DOHH2 (cell line): ENCODE measurements at regions not wholly inside any gene's neighbourhood (a gene's known extent, or its start where the extent isn't known, plus 50 kb on each side); places are given as distances from the start of the nearest gene placed in this dataset.

Source experiments
- H3F3A ChIP-seq: fragments of 200-600 bp; sonication (generic), shearing (Covaris generic); 2 replicates; pipeline ENCODE4 v1.6.0; 2016; ENCODE audit warnings: antibody characterized with exemption, mild to moderate bottlenecking; ENCODE audit not compliant: control insufficient read depth, insufficient read depth
- H3K27ac ChIP-seq: fragments of 200-600 bp; sonication (generic); 2 replicates; pipeline ENCODE4 v1.5.1; 2014; ENCODE audit warnings: low read depth, mild to moderate bottlenecking, low read length, moderate library complexity
- H3K27me3 ChIP-seq: fragments of 200-600 bp; sonication (generic); 2 replicates; pipeline ENCODE4 v1.6.1; 2014; ENCODE audit warnings: mild to moderate bottlenecking, low read length, mixed read lengths; ENCODE audit not compliant: control insufficient read depth
- H3K36me3 ChIP-seq: fragments of 200-600 bp; sonication (generic); 2 replicates; pipeline ENCODE4 v1.6.1; 2014; ENCODE audit warnings: mild to moderate bottlenecking, low read length, moderate library complexity, mixed read lengths; ENCODE audit not compliant: control insufficient read depth
- H3K4me1 ChIP-seq: fragments of 200-600 bp; sonication (generic); 2 replicates; pipeline ENCODE4 v1.6.1; 2014; ENCODE audit warnings: mild to moderate bottlenecking, low read length, mixed read lengths; ENCODE audit not compliant: control insufficient read depth
- H3K4me2 ChIP-seq: fragments of 200-600 bp; sonication (generic); 2 replicates; pipeline ENCODE4 v1.6.0; 2014; ENCODE audit warnings: mild to moderate bottlenecking, low read length, moderate library complexity
- H3K4me3 ChIP-seq: fragments of 200-600 bp; sonication (generic); 2 replicates; pipeline ENCODE4 v1.5.1; 2014; ENCODE audit warnings: mild to moderate bottlenecking, low read length, mixed read lengths
- H3K79me2 ChIP-seq: fragments of 200-600 bp; sonication (generic); 2 replicates; pipeline ENCODE4 v1.6.1; 2014; ENCODE audit warnings: mild to moderate bottlenecking, low read length, mixed read lengths; ENCODE audit not compliant: control insufficient read depth
- H3K9me2 ChIP-seq: fragments of 200-600 bp; sonication (generic); replicated peaks from 2 replicates; pipeline ENCODE4 v1.6.1; 2014; ENCODE audit warnings: mild to moderate bottlenecking, low read length, mixed read lengths; ENCODE audit not compliant: control insufficient read depth
- H3K9me3 ChIP-seq: fragments of 200-600 bp; sonication (generic); 2 replicates; pipeline ENCODE4 v1.6.1; 2014; ENCODE audit warnings: antibody characterized with exemption, low read length, mixed read lengths; ENCODE audit not compliant: control insufficient read depth, insufficient read depth
- H4K20me1 ChIP-seq: fragments of 200-600 bp; sonication (generic); 2 replicates; pipeline ENCODE4 v1.6.0; 2014; ENCODE audit warnings: low read depth, mild to moderate bottlenecking, antibody characterized with exemption, low read length, moderate library complexity; ENCODE audit not compliant: control insufficient read depth, insufficient read depth
- CTCF ChIP-seq: fragments of 200-600 bp; sonication (generic); IDR thresholded peaks from one replicate; pipeline ENCODE4 v1.5.1; 2014; ENCODE audit warnings: antibody characterized with exemption, mild to moderate bottlenecking, low read depth, low read length; ENCODE audit not compliant: poor library complexity, severe bottlenecking
- EZH2phosphoT487 ChIP-seq: fragments of 200-600 bp; sonication (generic); IDR thresholded peaks from 2 replicates; pipeline ENCODE4 v1.6.1; 2017; ENCODE audit warnings: borderline replicate concordance, mild to moderate bottlenecking, antibody characterized with exemption, low read length, moderate library complexity, mixed read lengths

- no peaks in the 10 kb centered on the region for H3K9me2 ChIP-seq
- no peak overlapping the region for H3K4me2 ChIP-seq
- TF ChIP-seq EZH2phosphoT487, result no peak
- no peak for TF ChIP-seq CTCF
- no peaks in the 10 kb centered on the region for H3K9me3 ChIP-seq
- H3K79me2 ChIP-seq, result no peaks in the 10 kb centered on the region
- no peaks in the 10 kb centered on the region for H3K4me1 ChIP-seq
- no peaks in the 10 kb centered on the region for H3K36me3 ChIP-seq
- H3F3A ChIP-seq, result no peaks in the 10 kb centered on the region
- H4K20me1 ChIP-seq, result no peaks in the 10 kb centered on the region
- H3K27ac ChIP-seq, result no peak overlapping the region
- H3K4me3 ChIP-seq, result no peak overlapping the region
- H3K27me3 ChIP-seq, result no peaks in the 10 kb centered on the region
Observed at GRCh38 chr17:26765860-26766709, 527.8 kb upstream of the WSB1 start.

- no peaks in the 10 kb centered on the region for H3K9me2 ChIP-seq
- no peak overlapping the region for H3K27ac ChIP-seq
- H3K4me1 ChIP-seq, result no peaks in the 10 kb centered on the region
- TF ChIP-seq CTCF, result no peak
- no peak for TF ChIP-seq EZH2phosphoT487
- no peaks in the 10 kb centered on the region for H3K36me3 ChIP-seq
- no peak overlapping the region for H3K4me2 ChIP-seq
- no peaks in the 10 kb centered on the region for H4K20me1 ChIP-seq
- no peaks in the 10 kb centered on the region for H3F3A ChIP-seq
- H3K9me3 ChIP-seq, result no peaks in the 10 kb centered on the region
- no peak overlapping the region for H3K4me3 ChIP-seq
- H3K27me3 ChIP-seq, result no peaks in the 10 kb centered on the region
- H3K79me2 ChIP-seq, result no peaks in the 10 kb centered on the region
Observed at GRCh38 chr17:26766743-26767142, 527.2 kb upstream of the WSB1 start.

GRCh38 chr17:26773189-26774188 lies 520.4 kb upstream of the WSB1 start:
- no peak for TF ChIP-seq CTCF
- TF ChIP-seq EZH2phosphoT487, result no peak
- H3K9me2 ChIP-seq, result no peaks in the 10 kb centered on the region
- H3K36me3 ChIP-seq, result no peaks in the 10 kb centered on the region
- no peaks in the 10 kb centered on the region for H3K4me1 ChIP-seq
- H3K9me3 ChIP-seq, result no peaks in the 10 kb centered on the region
- H3K79me2 ChIP-seq, result no peaks in the 10 kb centered on the region
- H4K20me1 ChIP-seq, result no peaks in the 10 kb centered on the region
- H3K4me2 ChIP-seq, result no peak overlapping the region
- H3F3A ChIP-seq, result no peaks in the 10 kb centered on the region
- H3K4me3 ChIP-seq, result no peak overlapping the region
- H3K27me3 ChIP-seq, result no peaks in the 10 kb centered on the region
- no peak overlapping the region for H3K27ac ChIP-seq
